Vagina (tissue), 2 donors: ENCODE measurements at regions not wholly inside any gene's neighbourhood (a gene's known extent, or its start where the extent isn't known, plus 50 kb on each side); places are given as distances from the start of the nearest gene placed in this dataset.
A peak's percentile ranks its signal among the peaks of the same experiment; 100 is the strongest.
"Not testable (repeated sequence)": the region's sequence is repeated elsewhere in the genome, so short reads cannot be mapped to it uniquely, and the experiment has no call there.

ENCODE experiments used
- DNase-seq, 2 donors: peaks; one replicate each; pipeline ENCODE4 v3.0.0-alpha.2; 2017; ENCODE audit errors: extremely low spot score in 2 of 2
- H3K27ac ChIP-seq: fragments of 200-600 bp; sonication (generic); one replicate; pipeline ENCODE4 v1.5.1; 2019
- H3K27me3 ChIP-seq: fragments of 200-600 bp; sonication (generic); one replicate; pipeline ENCODE4 v1.5.1; 2019
- H3K36me3 ChIP-seq, 2 donors: fragments of 200-600 bp; sonication (generic); one replicate each; pipeline ENCODE4 v1.5.1; 2017 to 2019
- H3K4me1 ChIP-seq: fragments of 200-600 bp; sonication (generic); one replicate; pipeline ENCODE4 v1.5.1; 2019
- H3K4me3 ChIP-seq, 2 donors: fragments of 200-600 bp; sonication (generic); 1 replicate in 1 of 2; 2 replicates in 1 of 2; pipeline ENCODE4 v1.5.1; 2016 to 2019
- H3K9me3 ChIP-seq: fragments of 200-600 bp; sonication (generic); one replicate; pipeline ENCODE4 v1.5.1; 2019
- CTCF ChIP-seq, 3 experiments: fragments of 450-650 bp in 2 of 3; fragments of 200-600 bp in 1 of 3; sonication (generic) in 1 of 3; IDR thresholded peaks; one replicate each; pipeline ENCODE4 v1.5.1; 2017 to 2019; ENCODE audit warnings: antibody characterized with exemption in 3 of 3, mild to moderate bottlenecking in 2 of 3, moderate library complexity in 2 of 3
- POLR2A ChIP-seq, 2 donors: fragments of 450-650 bp; IDR thresholded peaks; one replicate each; pipeline ENCODE4 v1.6.1; 2017; ENCODE audit warnings: antibody characterized with exemption in 2 of 2, mild to moderate bottlenecking in 2 of 2, moderate library complexity in 2 of 2
- POLR2AphosphoS5 ChIP-seq, 2 donors: sonication (generic); formaldehyde crosslinking; IDR thresholded peaks; one replicate each; pipeline ENCODE4 v1.9.0; 2017; ENCODE audit warnings: antibody characterized with exemption in 2 of 2, mild to moderate bottlenecking in 2 of 2, low read depth in 1 of 2; ENCODE audit not compliant: insufficient read depth in 1 of 2
- intact Hi-C: fragments of 100-400 bp; cut with DNase I; formaldehyde crosslinking; loops from one replicate; pipeline ENCODE4 v1.15.1; 2023

GRCh38 chr22:11609193-11609592 lies 3918.8 kb upstream of the OR11H1 start:
- H3K9me3 ChIP-seq, intact Hi-C loops, H3K4me1 ChIP-seq, H3K4me3 ChIP-seq, H3K36me3 ChIP-seq, H3K27ac ChIP-seq, H3K27me3 ChIP-seq: not testable (repeated sequence)
- DNase-seq, result peak; percentile 54 to 58

- H3K9me3 ChIP-seq, H3K4me3 ChIP-seq, H3K36me3 ChIP-seq, H3K4me1 ChIP-seq, intact Hi-C loops, H3K27ac ChIP-seq, H3K27me3 ChIP-seq: not testable (repeated sequence)
- peak; percentile 69 to 95 for DNase-seq
Observed at GRCh38 chr22:11611280-11611679, 3916.7 kb upstream of the OR11H1 start.

- H3K27me3 ChIP-seq, H3K36me3 ChIP-seq, H3K4me1 ChIP-seq, H3K4me3 ChIP-seq, H3K9me3 ChIP-seq, intact Hi-C loops, H3K27ac ChIP-seq: not testable (repeated sequence)
- peak; percentile 54 to 72 for DNase-seq
Observed at GRCh38 chr22:11611876-11612275, 3916.1 kb upstream of the OR11H1 start.

GRCh38 chr22:11613081-11613897 lies 3914.7 kb upstream of the OR11H1 start:
- H3K27ac ChIP-seq, intact Hi-C loops, H3K9me3 ChIP-seq, H3K36me3 ChIP-seq, H3K27me3 ChIP-seq, H3K4me3 ChIP-seq, H3K4me1 ChIP-seq: not testable (repeated sequence)
- peak; percentile 70 to 91 for DNase-seq

- peaks cover 5% of the 10 kb centered on the region for H3K9me3 ChIP-seq
- no peaks in the 10 kb centered on the region for H3K27me3 ChIP-seq
- H3K27ac ChIP-seq, result no peak overlapping the region
- peak; percentile 72 to 87 for DNase-seq
- no peaks in the 10 kb centered on the region for H3K36me3 ChIP-seq
- intact Hi-C loops, result no loop called here
- no peaks in the 10 kb centered on the region for H3K4me1 ChIP-seq
- H3K4me3 ChIP-seq, result no peak overlapping the region
- TF ChIP-seq POLR2AphosphoS5 (IDR thresholded peaks at IDR 0.05; ENCODE audit: insufficient read depth in 1 of 2, low read depth in 1 of 2), result no peak
- TF ChIP-seq POLR2A (IDR thresholded peaks at IDR 0.05), result no peak
- no peak for TF ChIP-seq CTCF (IDR thresholded peaks at IDR 0.05)
Observed at GRCh38 chr22:11613898-11614755, 3913.9 kb upstream of the OR11H1 start.

- H3K4me1 ChIP-seq, intact Hi-C loops, H3K27me3 ChIP-seq, H3K4me3 ChIP-seq, H3K9me3 ChIP-seq, H3K36me3 ChIP-seq, H3K27ac ChIP-seq: not testable (repeated sequence)
- peak; percentile 67 to 89 for DNase-seq
Observed at GRCh38 chr22:11614798-11615433, 3913.1 kb upstream of the OR11H1 start.

GRCh38 chr22:11616811-11617210 lies 3911.2 kb upstream of the OR11H1 start:
- H3K9me3 ChIP-seq, result peaks cover 3% of the 10 kb centered on the region
- no peak for TF ChIP-seq POLR2AphosphoS5 (IDR thresholded peaks at IDR 0.05; ENCODE audit: insufficient read depth in 1 of 2, low read depth in 1 of 2)
- TF ChIP-seq CTCF (IDR thresholded peaks at IDR 0.05), result no peak
- TF ChIP-seq POLR2A (IDR thresholded peaks at IDR 0.05), result no peak
- DNase-seq, result peak; percentile 10 to 34
- H3K4me1 ChIP-seq, result no peaks in the 10 kb centered on the region
- no peak overlapping the region for H3K27ac ChIP-seq
- H3K36me3 ChIP-seq, result no peaks in the 10 kb centered on the region
- intact Hi-C loops, result no loop called here
- H3K27me3 ChIP-seq, result no peaks in the 10 kb centered on the region
- no peak overlapping the region for H3K4me3 ChIP-seq

GRCh38 chr22:11618322-11618662 lies 3909.7 kb upstream of the OR11H1 start:
- H3K36me3 ChIP-seq, H3K27ac ChIP-seq, DNase-seq, H3K4me3 ChIP-seq, H3K4me1 ChIP-seq, H3K27me3 ChIP-seq, H3K9me3 ChIP-seq, intact Hi-C loops: not testable (repeated sequence)

GRCh38 chr22:11618688-11619087 lies 3909.3 kb upstream of the OR11H1 start:
- H3K9me3 ChIP-seq, intact Hi-C loops, H3K4me3 ChIP-seq, H3K27ac ChIP-seq, H3K27me3 ChIP-seq, H3K36me3 ChIP-seq, H3K4me1 ChIP-seq: not testable (repeated sequence)
- peak; percentile 22 to 37 for DNase-seq

GRCh38 chr22:11620921-11621762 lies 3906.8 kb upstream of the OR11H1 start:
- DNase-seq, result peak; percentile 85 to 96
- H3K4me1 ChIP-seq, H3K27me3 ChIP-seq, H3K36me3 ChIP-seq, H3K4me3 ChIP-seq, intact Hi-C loops, H3K27ac ChIP-seq, H3K9me3 ChIP-seq: not testable (repeated sequence)
